Medulla oblongata (tissue), 1 donor: ENCODE measurements at regions not wholly inside any gene's neighbourhood (a gene's known extent, or its start where the extent isn't known, plus 50 kb on each side); places are given as distances from the start of the nearest gene placed in this dataset.

ENCODE experiments used
- DNase-seq: peaks from one replicate; pipeline ENCODE4 v3.0.0-alpha.2; 2015; ENCODE audit errors: extremely low spot score

GRCh38 chr5:175037820-175038219, 313.4 kb downstream of the MSX2 start:
- DNase-seq: no peak

GRCh38 chr5:175035882-175036533, 311.6 kb downstream of the MSX2 start:
- DNase-seq: no peak

GRCh38 chr5:175034924-175035323, 310.5 kb downstream of the MSX2 start:
- DNase-seq: no peak

- peak; percentile 69 for DNase-seq
Observed at GRCh38 chr5:175032741-175033151, 308.4 kb downstream of the MSX2 start.

- no peak for DNase-seq
Observed at GRCh38 chr5:175032013-175032412, 307.6 kb downstream of the MSX2 start.

- DNase-seq: no peak
Observed at GRCh38 chr5:175027390-175027789, 303.0 kb downstream of the MSX2 start.

- no peak for DNase-seq
Observed at GRCh38 chr5:175025077-175025476, 300.7 kb downstream of the MSX2 start.

- DNase-seq: no peak
Observed at GRCh38 chr5:175021841-175022625, 297.7 kb downstream of the MSX2 start.

- no peak for DNase-seq
Observed at GRCh38 chr5:175021321-175021720, 296.9 kb downstream of the MSX2 start.

GRCh38 chr5:175015028-175015685, 290.8 kb downstream of the MSX2 start:
- no peak for DNase-seq

GRCh38 chr5:175013251-175013650, 288.9 kb downstream of the MSX2 start:
- DNase-seq: no peak

- no peak for DNase-seq
Observed at GRCh38 chr5:175012267-175012666, 287.9 kb downstream of the MSX2 start.

GRCh38 chr5:175003531-175003930, 279.1 kb downstream of the MSX2 start:
- DNase-seq: no peak

GRCh38 chr5:175001876-175002645, 277.7 kb downstream of the MSX2 start:
- DNase-seq: peak; percentile 5

GRCh38 chr5:175001311-175001710, 276.9 kb downstream of the MSX2 start:
- DNase-seq: no peak

- no peak for DNase-seq
Observed at GRCh38 chr5:174999581-174999980, 275.2 kb downstream of the MSX2 start.

GRCh38 chr5:174998131-174998730, 273.8 kb downstream of the MSX2 start:
- no peak for DNase-seq

- DNase-seq: no peak
Observed at GRCh38 chr5:174997688-174998087, 273.3 kb downstream of the MSX2 start.

- no peak for DNase-seq
Observed at GRCh38 chr5:174996941-174997340, 272.6 kb downstream of the MSX2 start.

- no peak for DNase-seq
Observed at GRCh38 chr5:174995827-174996226, 271.4 kb downstream of the MSX2 start.

- DNase-seq: no peak
Observed at GRCh38 chr5:174991847-174992246, 267.5 kb downstream of the MSX2 start.

GRCh38 chr5:174990909-174991308, 266.5 kb downstream of the MSX2 start:
- DNase-seq: no peak
